ENCODE measurements at regions not wholly inside any gene's neighbourhood (a gene's known extent, or its start where the extent isn't known, plus 50 kb on each side); places are given as distances from the start of the nearest gene placed in this dataset.

GRCh38 chr9:16121168-16121567 is 568.3 kb downstream of the CCDC171 start:
- TF ChIP-seq EZH2 (IDR thresholded peaks at IDR 0.05; ENCODE audit: borderline replicate concordance) (no peak), CTCF (IDR thresholded peaks at IDR 0.05; ENCODE audit: poor library complexity) (no peak), EZH2phosphoT487 (IDR thresholded peaks at IDR 0.05; ENCODE audit: low read depth, severe bottlenecking, unreplicated experiment) (no peak)
